ENCODE measurements at regions not wholly inside any gene's neighbourhood (a gene's known extent, or its start where the extent isn't known, plus 50 kb on each side); places are given as distances from the start of the nearest gene placed in this dataset.

DNA sequence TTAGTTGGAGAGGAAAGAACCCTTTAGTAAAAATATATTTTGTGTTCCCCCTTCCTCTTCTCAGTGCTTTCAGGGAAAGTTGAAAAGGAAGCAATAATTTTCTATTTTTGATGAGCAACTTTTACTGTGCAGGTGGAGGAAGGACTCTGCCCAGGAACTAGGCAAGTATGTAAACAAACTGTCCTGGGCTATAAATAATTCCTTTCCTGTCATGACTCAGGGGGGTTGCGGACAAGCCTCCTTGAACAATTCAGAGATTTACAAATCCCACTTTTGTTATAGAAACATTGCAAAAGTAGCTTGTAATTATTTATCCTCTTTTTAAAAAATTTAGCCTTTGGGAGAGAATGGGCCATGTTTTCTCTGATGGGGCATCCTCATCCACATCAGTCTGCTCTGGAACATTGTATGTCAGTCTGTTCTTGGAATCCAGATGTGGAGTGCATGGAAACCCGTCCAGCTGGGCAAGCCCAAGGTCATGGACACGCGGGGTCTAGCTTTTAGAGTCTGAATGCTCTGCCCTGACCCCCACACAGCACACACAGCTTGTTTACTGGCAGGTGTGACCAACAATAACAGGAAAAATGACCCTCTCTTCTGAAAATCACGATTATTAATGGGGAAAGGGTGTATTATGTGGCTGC lies 127.6 kb downstream of the GADD45G start:
- TF ChIP-seq, protein P1, sequence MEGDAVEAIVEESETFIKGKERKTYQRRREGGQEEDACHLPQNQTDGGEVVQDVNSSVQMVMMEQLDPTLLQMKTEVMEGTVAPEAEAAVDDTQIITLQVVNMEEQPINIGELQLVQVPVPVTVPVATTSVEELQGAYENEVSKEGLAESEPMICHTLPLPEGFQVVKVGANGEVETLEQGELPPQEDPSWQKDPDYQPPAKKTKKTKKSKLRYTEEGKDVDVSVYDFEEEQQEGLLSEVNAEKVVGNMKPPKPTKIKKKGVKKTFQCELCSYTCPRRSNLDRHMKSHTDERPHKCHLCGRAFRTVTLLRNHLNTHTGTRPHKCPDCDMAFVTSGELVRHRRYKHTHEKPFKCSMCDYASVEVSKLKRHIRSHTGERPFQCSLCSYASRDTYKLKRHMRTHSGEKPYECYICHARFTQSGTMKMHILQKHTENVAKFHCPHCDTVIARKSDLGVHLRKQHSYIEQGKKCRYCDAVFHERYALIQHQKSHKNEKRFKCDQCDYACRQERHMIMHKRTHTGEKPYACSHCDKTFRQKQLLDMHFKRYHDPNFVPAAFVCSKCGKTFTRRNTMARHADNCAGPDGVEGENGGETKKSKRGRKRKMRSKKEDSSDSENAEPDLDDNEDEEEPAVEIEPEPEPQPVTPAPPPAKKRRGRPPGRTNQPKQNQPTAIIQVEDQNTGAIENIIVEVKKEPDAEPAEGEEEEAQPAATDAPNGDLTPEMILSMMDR (IDR thresholded peaks at IDR 0.05; ENCODE audit: low read length) = no peak
- TF ChIP-seq EZH2 (optimal IDR thresholded peaks at IDR 0.05; ENCODE audit: low read depth, low read length) = no peak
